Endothelial cell (in vitro differentiated cells): ENCODE measurements at regions not wholly inside any gene's neighbourhood (a gene's known extent, or its start where the extent isn't known, plus 50 kb on each side); places are given as distances from the start of the nearest gene placed in this dataset.

Experiments
- DNase-seq: peaks from one replicate; pipeline ENCODE4 v3.0.0; 2021; ENCODE audit warnings: low spot score
- H3K27ac Mint-ChIP-seq: one replicate; pipeline ENCODE4 v1.8.0; 2021; ENCODE audit warnings: mixed read lengths, inconsistent platforms; ENCODE audit not compliant: unreplicated experiment
- H3K27me3 Mint-ChIP-seq: one replicate; pipeline ENCODE4 v1.8.0; 2021; ENCODE audit warnings: mild to moderate bottlenecking, moderate library complexity, mixed read lengths, inconsistent platforms; ENCODE audit not compliant: unreplicated experiment
- H3K36me3 Mint-ChIP-seq: one replicate; pipeline ENCODE4 v1.8.0; 2021; ENCODE audit warnings: mild to moderate bottlenecking, low read depth, mixed read lengths, inconsistent platforms; ENCODE audit not compliant: unreplicated experiment
- H3K4me1 Mint-ChIP-seq: one replicate; pipeline ENCODE4 v1.8.0; 2021; ENCODE audit warnings: mild to moderate bottlenecking, mixed read lengths, inconsistent platforms; ENCODE audit not compliant: unreplicated experiment
- H3K4me3 Mint-ChIP-seq: one replicate; pipeline ENCODE4 v1.8.0; 2021; ENCODE audit warnings: mild to moderate bottlenecking, mixed read lengths, inconsistent platforms; ENCODE audit not compliant: unreplicated experiment
- H3K9me3 Mint-ChIP-seq: one replicate; pipeline ENCODE4 v1.8.0; 2021; ENCODE audit warnings: mixed read lengths, inconsistent platforms; ENCODE audit not compliant: unreplicated experiment
- TF ChIP-seq, protein P1 (sequence below): fragments of 200-600 bp; sonication (generic); IDR thresholded peaks from one replicate; pipeline ENCODE4 v1.5.0; 2021; ENCODE audit warnings: antibody characterized with exemption; ENCODE audit not compliant: unreplicated experiment

DNA sequence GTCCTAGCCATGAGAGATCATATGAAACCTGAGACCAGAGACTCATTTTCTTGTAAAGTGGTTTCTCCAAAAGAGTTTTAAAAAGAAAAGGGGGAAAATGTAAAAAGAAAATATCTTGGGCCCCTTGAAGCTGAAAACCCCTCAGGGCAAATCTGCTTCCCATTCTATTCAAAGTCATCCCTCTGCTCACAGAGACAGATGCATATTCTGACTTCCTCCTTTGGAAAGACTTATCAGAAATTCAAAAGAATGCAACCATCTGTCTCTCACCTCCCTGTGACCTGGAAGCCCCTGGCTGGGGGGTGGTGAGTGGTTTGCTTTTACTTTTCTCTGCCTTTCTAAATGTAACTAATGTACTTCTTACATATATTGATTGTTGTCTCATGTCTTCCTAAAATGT lies 1154.8 kb downstream of the NSUN3 start:
- H3K36me3 Mint-ChIP-seq: no peaks in the 10 kb centered on the region
- H3K9me3 Mint-ChIP-seq: no peaks in the 10 kb centered on the region
- no peak for DNase-seq
- TF ChIP-seq, protein P1, sequence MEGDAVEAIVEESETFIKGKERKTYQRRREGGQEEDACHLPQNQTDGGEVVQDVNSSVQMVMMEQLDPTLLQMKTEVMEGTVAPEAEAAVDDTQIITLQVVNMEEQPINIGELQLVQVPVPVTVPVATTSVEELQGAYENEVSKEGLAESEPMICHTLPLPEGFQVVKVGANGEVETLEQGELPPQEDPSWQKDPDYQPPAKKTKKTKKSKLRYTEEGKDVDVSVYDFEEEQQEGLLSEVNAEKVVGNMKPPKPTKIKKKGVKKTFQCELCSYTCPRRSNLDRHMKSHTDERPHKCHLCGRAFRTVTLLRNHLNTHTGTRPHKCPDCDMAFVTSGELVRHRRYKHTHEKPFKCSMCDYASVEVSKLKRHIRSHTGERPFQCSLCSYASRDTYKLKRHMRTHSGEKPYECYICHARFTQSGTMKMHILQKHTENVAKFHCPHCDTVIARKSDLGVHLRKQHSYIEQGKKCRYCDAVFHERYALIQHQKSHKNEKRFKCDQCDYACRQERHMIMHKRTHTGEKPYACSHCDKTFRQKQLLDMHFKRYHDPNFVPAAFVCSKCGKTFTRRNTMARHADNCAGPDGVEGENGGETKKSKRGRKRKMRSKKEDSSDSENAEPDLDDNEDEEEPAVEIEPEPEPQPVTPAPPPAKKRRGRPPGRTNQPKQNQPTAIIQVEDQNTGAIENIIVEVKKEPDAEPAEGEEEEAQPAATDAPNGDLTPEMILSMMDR: no peak
- H3K4me1 Mint-ChIP-seq: no peaks in the 10 kb centered on the region
- no peak overlapping the region for H3K4me3 Mint-ChIP-seq
- no peak overlapping the region for H3K27ac Mint-ChIP-seq
- H3K27me3 Mint-ChIP-seq: no peaks in the 10 kb centered on the region

- TF ChIP-seq, protein P1: no peak
- H3K4me1 Mint-ChIP-seq: no peaks in the 10 kb centered on the region
- no peak overlapping the region for H3K27ac Mint-ChIP-seq
Measured at GRCh38 chr3:95218484-95218883, 1155.6 kb downstream of the NSUN3 start.

GRCh38 chr3:95226437-95226836 lies 1163.6 kb downstream of the NSUN3 start:
- Mint-ChIP-seq H3K9me3 (no peaks in the 10 kb centered on the region), H3K27ac (no peak overlapping the region), H3K36me3 (peaks cover 8% of the 10 kb centered on the region), H3K4me1 (no peaks in the 10 kb centered on the region), H3K27me3 (peaks cover 2% of the 10 kb centered on the region), H3K4me3 (no peak overlapping the region)
- TF ChIP-seq, protein P1: no peak
- DNase-seq: no peak

More at GRCh38 chr3:95218484-95218883, 1155.6 kb downstream of the NSUN3 start:
- DNase-seq: no peak
- no peaks in the 10 kb centered on the region for H3K36me3 Mint-ChIP-seq
- H3K9me3 Mint-ChIP-seq: no peaks in the 10 kb centered on the region
- H3K4me3 Mint-ChIP-seq: no peak overlapping the region
- H3K27me3 Mint-ChIP-seq: no peaks in the 10 kb centered on the region

DNA sequence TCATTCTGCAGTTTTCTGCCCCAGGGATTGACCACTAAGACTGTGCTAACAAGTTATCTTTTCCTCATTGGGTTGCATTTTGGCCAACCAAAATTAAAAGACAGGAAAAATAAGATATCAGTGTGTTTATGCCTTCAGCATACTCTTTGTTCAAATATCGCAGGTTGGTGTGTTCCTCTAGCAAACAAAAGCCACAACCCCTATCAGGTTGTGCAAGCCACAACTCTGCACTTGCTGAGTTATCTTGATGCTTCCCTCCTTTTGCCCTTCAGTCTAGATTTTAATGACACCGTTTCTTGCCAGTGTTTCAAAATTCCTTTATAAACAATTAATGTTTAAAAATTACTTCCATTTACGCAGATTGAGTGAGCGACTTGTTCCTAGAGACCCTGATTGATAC lies 1164.2 kb downstream of the NSUN3 start:
- no peak overlapping the region for H3K4me3 Mint-ChIP-seq
- H3K4me1 Mint-ChIP-seq: no peaks in the 10 kb centered on the region
- H3K27me3 Mint-ChIP-seq: peaks cover 2% of the 10 kb centered on the region
- H3K9me3 Mint-ChIP-seq: no peaks in the 10 kb centered on the region
- TF ChIP-seq, protein P1: no peak
- DNase-seq: no peak
- peaks cover 8% of the 10 kb centered on the region for H3K36me3 Mint-ChIP-seq
- no peak overlapping the region for H3K27ac Mint-ChIP-seq

- peaks cover 8% of the 10 kb centered on the region for H3K36me3 Mint-ChIP-seq
Measured at GRCh38 chr3:95228416-95228815, 1165.6 kb downstream of the NSUN3 start.

More at GRCh38 chr3:95228416-95228815, 1165.6 kb downstream of the NSUN3 start:
- Mint-ChIP-seq H3K9me3 (no peaks in the 10 kb centered on the region), H3K27me3 (peaks cover 2% of the 10 kb centered on the region), H3K4me1 (peaks cover 10% of the 10 kb centered on the region), H3K27ac (no peak overlapping the region), H3K4me3 (no peak overlapping the region)
- DNase-seq: no peak
- TF ChIP-seq, protein P1: no peak
